ENCODE measurements at regions not wholly inside any gene's neighbourhood (a gene's known extent, or its start where the extent isn't known, plus 50 kb on each side); places are given as distances from the start of the nearest gene placed in this dataset.

- H3K36me3 Mint-ChIP-seq (ENCODE audit: low read depth): peaks cover 6% of the 10 kb centered on the region
- H3K27me3 Mint-ChIP-seq (ENCODE audit: low read depth): no peaks in the 10 kb centered on the region
These were observed 182.7 kb downstream of the TMX1 start for GRCh38 chr14:51422704-51423103.

GRCh38 chr14:51424041-51424440 is 184.0 kb downstream of the TMX1 start:
- Mint-ChIP-seq H3K4me1 (peaks cover 6% of the 10 kb centered on the region), H3K27ac (ENCODE audit: unreplicated experiment) (no peak overlapping the region), H3K9me3 (peaks cover 6% of the 10 kb centered on the region), H3K27me3 (ENCODE audit: low read depth) (no peaks in the 10 kb centered on the region), H3K36me3 (ENCODE audit: low read depth) (peaks cover 4% of the 10 kb centered on the region), H3K4me3 (no peak overlapping the region)
- DNase-seq (ENCODE audit: low read depth, low spot score): no peak
- TF ChIP-seq CTCF (conservative IDR thresholded peaks at IDR 0.05): no peak

More at GRCh38 chr14:51422704-51423103, 182.7 kb downstream of the TMX1 start:
- no peak overlapping the region for H3K4me3 Mint-ChIP-seq
- H3K27ac Mint-ChIP-seq (ENCODE audit: unreplicated experiment): no peak overlapping the region
- H3K4me1 Mint-ChIP-seq: no peaks in the 10 kb centered on the region
- TF ChIP-seq CTCF (conservative IDR thresholded peaks at IDR 0.05): no peak
- DNase-seq (ENCODE audit: low read depth, low spot score): no peak
- H3K9me3 Mint-ChIP-seq: peaks cover 7% of the 10 kb centered on the region

- no peak for DNase-seq (ENCODE audit: low read depth, low spot score)
- H3K36me3 Mint-ChIP-seq (ENCODE audit: low read depth): peaks cover 4% of the 10 kb centered on the region
- no peak overlapping the region for H3K27ac Mint-ChIP-seq (ENCODE audit: unreplicated experiment)
- H3K4me3 Mint-ChIP-seq: no peak overlapping the region
- H3K4me1 Mint-ChIP-seq: peaks cover 13% of the 10 kb centered on the region
- peaks cover 6% of the 10 kb centered on the region for H3K9me3 Mint-ChIP-seq
- TF ChIP-seq CTCF (conservative IDR thresholded peaks at IDR 0.05): no peak
- H3K27me3 Mint-ChIP-seq (ENCODE audit: low read depth): no peaks in the 10 kb centered on the region
These were observed 184.7 kb downstream of the TMX1 start for GRCh38 chr14:51424561-51425251.

- H3K36me3 Mint-ChIP-seq (ENCODE audit: low read depth): no peaks in the 10 kb centered on the region
These were observed 188.9 kb downstream of the TMX1 start for GRCh38 chr14:51428981-51429380.

GRCh38 chr14:51430079-51430478 is 190.0 kb downstream of the TMX1 start:
- no peak for TF ChIP-seq CTCF (conservative IDR thresholded peaks at IDR 0.05)
- no peak for DNase-seq (ENCODE audit: low read depth, low spot score)
- peak overlapping the region; percentile 1 for H3K4me3 Mint-ChIP-seq
- no peaks in the 10 kb centered on the region for H3K9me3 Mint-ChIP-seq
- peak overlapping the region; percentile 2 for H3K27ac Mint-ChIP-seq (ENCODE audit: unreplicated experiment)
- H3K36me3 Mint-ChIP-seq (ENCODE audit: low read depth): no peaks in the 10 kb centered on the region
- H3K27me3 Mint-ChIP-seq (ENCODE audit: low read depth): no peaks in the 10 kb centered on the region
- peaks cover 47% of the 10 kb centered on the region for H3K4me1 Mint-ChIP-seq

More at GRCh38 chr14:51428981-51429380, 188.9 kb downstream of the TMX1 start:
- peaks cover 47% of the 10 kb centered on the region for H3K4me1 Mint-ChIP-seq
- no peak for DNase-seq (ENCODE audit: low read depth, low spot score)
- H3K9me3 Mint-ChIP-seq: no peaks in the 10 kb centered on the region
- no peak overlapping the region for H3K4me3 Mint-ChIP-seq
- no peaks in the 10 kb centered on the region for H3K27me3 Mint-ChIP-seq (ENCODE audit: low read depth)
- H3K27ac Mint-ChIP-seq (ENCODE audit: unreplicated experiment): no peak overlapping the region
- no peak for TF ChIP-seq CTCF (conservative IDR thresholded peaks at IDR 0.05)

Data from neural crest cell (in vitro differentiated cells).